ENCODE measurements at regions not wholly inside any gene's neighbourhood (a gene's known extent, or its start where the extent isn't known, plus 50 kb on each side); places are given as distances from the start of the nearest gene placed in this dataset.
A peak's percentile ranks its signal among the peaks of the same experiment; 100 is the strongest.

GRCh38 chr13:48892053-48892687 is 83.5 kb upstream of the FNDC3A start:
- Histone ChIP-seq H3K4me3 (replicated peaks in 1 of 3; ENCODE audit: insufficient read depth in 1 of 3, low read depth in 2 of 3, low read length in 3 of 3) (no peak overlapping the region), H2AFZ (ENCODE audit: low read length) (no peak overlapping the region), H3K4me1 (ENCODE audit: insufficient read depth, low read length) (no peaks in the 10 kb centered on the region), H3K27me3 (ENCODE audit: control insufficient read depth in 1 of 2, insufficient read depth in 2 of 2, low read length in 2 of 2) (no peaks in the 10 kb centered on the region; a peak in 1 of 5 replicates), H3K9ac (ENCODE audit: insufficient read depth, low read depth, low read length) (no peak overlapping the region), H3K9me3 (ENCODE audit: low read length) (no peaks in the 10 kb centered on the region), H3K4me2 (ENCODE audit: low read depth, low read length) (no peak overlapping the region), H3K27ac (ENCODE audit: extremely low read length, insufficient read depth, low read length) (no peak overlapping the region), H3K79me2 (ENCODE audit: insufficient read depth, low read length) (no peaks in the 10 kb centered on the region), H3K36me3 (replicated peaks in 1 of 2; ENCODE audit: control insufficient read depth in 1 of 2, insufficient read depth in 2 of 2, low read length in 2 of 2) (no peaks in the 10 kb centered on the region), H4K20me1 (ENCODE audit: insufficient read depth, low read length) (no peaks in the 10 kb centered on the region)
- TF ChIP-seq ZNF281 (CRISPR knock-in tag; IDR thresholded peaks at IDR 0.05; ENCODE audit: borderline replicate concordance) (no peak), BRD4 (CRISPR knock-in tag; IDR thresholded peaks at IDR 0.05) (no peak), ZNF646 (CRISPR knock-in tag; IDR thresholded peaks at IDR 0.05) (no peak), ONECUT2 (CRISPR knock-in tag; IDR thresholded peaks at IDR 0.05) (no peak), NFE2 (CRISPR knock-in tag; IDR thresholded peaks at IDR 0.05) (no peak), ZNF816 (CRISPR knock-in tag; IDR thresholded peaks at IDR 0.05; ENCODE audit: borderline replicate concordance) (no peak), ZBTB21 (CRISPR knock-in tag; IDR thresholded peaks at IDR 0.05) (no peak), ZNF580 (CRISPR knock-in tag; IDR thresholded peaks at IDR 0.05; ENCODE audit: borderline replicate concordance, low read depth) (no peak), U2AF1 (optimal IDR thresholded peaks at IDR 0.05; ENCODE audit: low read depth, low read length) (no peak)
- CTCF ChIA-PET (ENCODE audit: low intra/inter-chr PET ratio, low total read pairs), result no interaction called here
- POLR2A ChIA-PET, result no interaction called here
- ATAC-seq (no peak), DNase-seq (ENCODE audit: low spot score) (peak; percentile 14), FAIRE-seq (no peak)
- WGBS (ENCODE audit: low lambda C conversion rate), result 2% methylated on average over 2 of the region's 2 CpGs
- intact Hi-C loops (cut with micrococcal nuclease; ENCODE audit: unreplicated experiment) (no loop called here), in situ Hi-C loops (cut with HindIII; ENCODE audit: extremely low pct_ligation_motif_present, low pct_unique_long_range_greater_than_20kb) (no loop called here)
- no TSS peak for BruUV-seq (replicated peaks)

Measured in HepG2 (cell line).